ENCODE measurements at regions not wholly inside any gene's neighbourhood (a gene's known extent, or its start where the extent isn't known, plus 50 kb on each side); places are given as distances from the start of the nearest gene placed in this dataset.

GRCh38 chr5:167736992-167737391 is 554.5 kb upstream of the WWC1 start:
- no peak for DNase-seq

GRCh38 chr5:167743695-167744464 is 547.6 kb upstream of the WWC1 start:
- no peak for DNase-seq

GRCh38 chr5:167745868-167746267 is 545.6 kb upstream of the WWC1 start:
- DNase-seq, result no peak

- DNase-seq, result no peak
These were observed 540.9 kb upstream of the WWC1 start for GRCh38 chr5:167750586-167750985.

- no peak for DNase-seq
These were observed 538.5 kb upstream of the WWC1 start for GRCh38 chr5:167752936-167753335.

GRCh38 chr5:167753725-167754490 is 537.5 kb upstream of the WWC1 start:
- DNase-seq, result no peak

- DNase-seq, result no peak
These were observed 536.9 kb upstream of the WWC1 start for GRCh38 chr5:167754501-167755021.

GRCh38 chr5:167755420-167755819 is 536.0 kb upstream of the WWC1 start:
- DNase-seq, result no peak

GRCh38 chr5:167759057-167759821 is 532.2 kb upstream of the WWC1 start:
- DNase-seq, result no peak

- DNase-seq, result no peak
These were observed 527.7 kb upstream of the WWC1 start for GRCh38 chr5:167763772-167764171.

GRCh38 chr5:167764641-167765289 is 526.7 kb upstream of the WWC1 start:
- DNase-seq, result no peak

- DNase-seq, result no peak
These were observed 526.1 kb upstream of the WWC1 start for GRCh38 chr5:167765352-167765751.

GRCh38 chr5:167766957-167767356 is 524.5 kb upstream of the WWC1 start:
- no peak for DNase-seq

GRCh38 chr5:167767795-167768194 is 523.6 kb upstream of the WWC1 start:
- no peak for DNase-seq

GRCh38 chr5:167769846-167770413 is 521.5 kb upstream of the WWC1 start:
- DNase-seq, result no peak

GRCh38 chr5:167770461-167770860 is 521.0 kb upstream of the WWC1 start:
- DNase-seq, result no peak

GRCh38 chr5:167771571-167771970 is 519.9 kb upstream of the WWC1 start:
- no peak for DNase-seq

- no peak for DNase-seq
These were observed 517.7 kb upstream of the WWC1 start for GRCh38 chr5:167773668-167774301.

GRCh38 chr5:167777746-167778145 is 513.7 kb upstream of the WWC1 start:
- no peak for DNase-seq

- no peak for DNase-seq
These were observed 513.2 kb upstream of the WWC1 start for GRCh38 chr5:167778228-167778627.

- DNase-seq, result no peak
These were observed 511.8 kb upstream of the WWC1 start for GRCh38 chr5:167779644-167780043.

Measured in right kidney (tissue), 1 donor.